PFSK-1 (cell line): ENCODE measurements at regions not wholly inside any gene's neighbourhood (a gene's known extent, or its start where the extent isn't known, plus 50 kb on each side); places are given as distances from the start of the nearest gene placed in this dataset.

Experiments used
- FOXP2 ChIP-seq: optimal IDR thresholded peaks from 2 replicates; pipeline ENCODE3; 2011; ENCODE audit warnings: borderline replicate concordance, control low read depth, inconsistent platforms; ENCODE audit not compliant: insufficient read depth; ENCODE audit errors: extremely low read length, extremely low read depth
- POLR2AphosphoS5 ChIP-seq: IDR thresholded peaks from 2 replicates; pipeline ENCODE4 v1.6.1; 2012; ENCODE audit warnings: low read depth, mild to moderate bottlenecking, control low read depth, low read length, moderate library complexity
- REST ChIP-seq, 2 experiments: IDR thresholded peaks; 2 replicates each; pipeline versions ENCODE4 v1.6.1 to v1.8.0; 2011 to 2012; ENCODE audit warnings: low read depth in 2 of 2, low read length in 2 of 2, control low read depth in 1 of 2, inconsistent platforms in 1 of 2, mild to moderate bottlenecking in 1 of 2, moderate library complexity in 1 of 2; ENCODE audit not compliant: insufficient read depth in 1 of 2
- SIN3A ChIP-seq: IDR thresholded peaks from 2 replicates; pipeline ENCODE4 v1.6.1; 2012; ENCODE audit warnings: mild to moderate bottlenecking, low read length, moderate library complexity, borderline replicate concordance; ENCODE audit not compliant: insufficient read depth
- TAF1 ChIP-seq: IDR thresholded peaks from 2 replicates; pipeline ENCODE4 v1.6.1; 2012; ENCODE audit warnings: low read length, control low read depth, borderline replicate concordance; ENCODE audit not compliant: insufficient read depth

- no peak for TF ChIP-seq POLR2AphosphoS5
- TF ChIP-seq SIN3A: no peak
- no peak for TF ChIP-seq FOXP2
- TF ChIP-seq REST (IDR thresholded peaks at IDR 0.05; ENCODE audit: insufficient read depth in 1 of 2, low read depth in 2 of 2, low read length in 2 of 2): no peak
- no peak for TF ChIP-seq TAF1
Measured at GRCh38 chr1:22398656-22399420, 52.8 kb upstream of the ZBTB40 start.

GRCh38 chr1:22399421-22400091 lies 52.1 kb upstream of the ZBTB40 start:
- TF ChIP-seq POLR2AphosphoS5 (no peak), REST (IDR thresholded peaks at IDR 0.05; ENCODE audit: insufficient read depth in 1 of 2, low read depth in 2 of 2, low read length in 2 of 2) (no peak), TAF1 (no peak), FOXP2 (no peak), SIN3A (no peak)
